AG08396 (cell line): ENCODE measurements at regions not wholly inside any gene's neighbourhood (a gene's known extent, or its start where the extent isn't known, plus 50 kb on each side); places are given as distances from the start of the nearest gene placed in this dataset.
"Not testable (repeated sequence)": the region's sequence is repeated elsewhere in the genome, so short reads cannot be mapped to it uniquely, and the experiment has no call there.

Experiments
- DNase-seq: peaks from one replicate; pipeline ENCODE4 v3.0.0; 2012; ENCODE audit warnings: low spot score, mixed read lengths

DNA sequence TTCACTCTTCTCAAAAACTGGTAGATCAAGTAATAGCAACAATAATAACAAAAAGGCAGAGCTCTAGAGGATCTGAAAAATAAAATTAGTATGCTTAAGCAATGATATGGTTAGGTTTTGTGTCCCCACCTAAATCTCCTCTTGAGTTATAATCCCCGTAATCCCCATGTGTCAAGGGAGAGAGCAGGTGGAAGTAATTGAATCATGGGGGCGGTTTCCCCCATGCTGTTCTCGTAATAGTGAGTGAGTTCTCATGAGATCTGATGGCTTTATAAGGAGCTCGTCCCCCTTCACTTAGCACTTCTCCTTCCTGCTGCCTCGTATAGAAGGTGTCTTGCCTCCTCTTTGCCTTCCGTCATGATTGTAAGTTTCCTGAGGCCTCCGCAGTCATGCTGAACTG lies 60.2 kb upstream of the ABHD2 start:
- DNase-seq = no peak

DNA sequence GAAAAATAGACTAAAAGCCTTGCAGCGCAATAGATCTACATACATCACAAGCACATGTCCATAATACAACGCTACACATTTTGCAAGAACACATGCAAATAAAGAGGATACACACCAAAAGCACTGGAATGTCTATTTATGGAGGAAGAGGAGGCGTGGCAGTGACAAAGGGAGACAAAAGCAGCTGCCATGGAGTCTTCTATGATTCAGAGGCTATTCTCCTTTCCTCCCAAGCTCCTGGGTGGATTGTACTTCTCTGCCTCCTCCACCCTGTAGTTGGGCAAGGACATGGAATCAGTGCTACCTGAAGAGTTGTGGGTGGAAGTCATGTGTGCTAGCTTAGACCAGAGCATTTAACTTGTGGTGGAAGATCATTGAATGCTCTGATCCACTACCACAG lies 57.9 kb upstream of the ABHD2 start:
- no peak for DNase-seq

DNA sequence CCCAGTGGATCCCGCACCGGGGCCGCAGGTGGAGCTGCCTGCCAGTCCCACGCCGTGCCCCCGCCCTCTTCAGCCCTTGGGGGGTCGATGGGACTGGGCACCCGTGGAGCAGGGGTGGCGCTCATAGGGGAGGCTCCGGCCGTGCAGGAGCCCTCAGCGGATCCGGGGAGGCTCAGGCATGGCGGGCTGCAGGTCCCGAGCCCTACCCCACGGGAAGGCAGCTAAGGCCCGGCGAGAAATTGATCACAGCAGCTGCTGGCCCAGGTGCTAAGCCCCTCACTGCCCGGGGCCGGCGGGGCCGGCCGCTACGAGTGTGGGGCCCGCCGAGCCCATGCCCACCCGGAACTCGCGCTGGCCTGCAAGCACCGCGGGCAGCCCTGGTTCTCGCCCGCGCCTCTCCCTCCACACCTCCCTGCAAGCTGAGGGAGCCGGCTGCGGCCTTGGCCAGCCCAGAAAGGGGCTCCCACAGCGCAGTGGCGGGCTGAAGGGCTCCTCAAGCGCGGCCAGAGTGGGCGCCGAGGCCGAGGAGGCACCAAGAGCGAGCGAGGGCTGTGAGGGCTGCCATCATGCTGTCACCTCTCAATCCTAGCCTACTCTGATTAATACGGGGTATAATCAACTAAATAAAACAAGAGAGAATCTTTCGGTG lies 56.5 kb upstream of the ABHD2 start:
- DNase-seq = not testable (repeated sequence)

DNA sequence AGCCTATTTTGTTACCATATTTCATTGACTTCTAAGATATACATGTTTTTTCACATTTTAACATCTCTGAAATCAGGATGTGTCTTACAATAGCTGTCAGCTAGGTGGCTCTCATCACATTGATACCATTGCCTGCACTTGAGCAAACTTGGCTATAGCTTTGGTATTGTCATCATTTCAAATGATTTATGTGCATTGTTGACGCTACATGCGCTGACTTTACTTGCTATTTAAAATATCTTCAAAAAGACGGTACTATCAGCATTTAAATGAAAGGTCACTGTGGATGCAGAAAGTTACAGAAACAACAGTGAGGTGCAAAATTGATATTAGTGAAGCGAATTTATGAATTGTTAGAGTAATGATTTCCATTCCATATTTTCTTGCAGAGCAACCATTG lies 54.0 kb upstream of the ABHD2 start:
- DNase-seq = no peak

DNA sequence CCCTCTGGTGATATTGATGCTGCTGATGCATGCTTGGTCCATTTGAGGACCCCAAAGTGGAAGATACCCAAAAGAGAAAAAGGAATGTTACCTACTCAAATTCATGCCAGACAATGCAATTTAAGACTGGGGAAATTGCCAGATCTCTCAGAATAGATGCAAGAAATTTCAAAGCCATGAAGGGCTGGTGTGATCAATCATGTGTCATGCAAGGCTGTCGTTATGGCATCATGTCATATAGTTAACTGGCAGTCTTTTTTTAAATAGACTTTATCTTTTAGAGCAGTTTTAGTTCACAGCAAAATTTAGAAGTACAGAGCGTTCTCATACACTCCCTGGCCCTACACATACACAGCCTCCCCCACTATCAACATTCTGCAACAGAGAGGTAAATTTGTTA lies 53.1 kb upstream of the ABHD2 start:
- DNase-seq = no peak

DNA sequence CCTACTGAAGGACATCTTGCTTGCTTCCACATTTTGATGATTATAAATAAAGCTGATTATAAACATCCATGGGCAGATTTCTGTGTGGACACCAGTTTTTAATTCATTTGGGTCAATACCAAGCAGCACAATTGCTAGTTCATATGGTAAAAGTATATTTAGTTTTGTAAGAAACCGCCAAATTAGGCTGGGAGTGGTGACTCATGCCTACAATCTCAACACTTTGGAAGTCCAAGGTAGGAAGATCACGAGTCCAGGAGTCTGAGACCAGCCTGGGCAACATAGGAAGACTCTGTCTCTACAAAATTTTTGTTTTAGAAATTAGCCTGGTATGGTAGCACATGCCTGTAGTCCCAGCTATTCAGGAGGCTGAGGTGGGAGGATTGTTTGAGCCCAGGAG lies 52.6 kb upstream of the ABHD2 start:
- no peak for DNase-seq

DNA sequence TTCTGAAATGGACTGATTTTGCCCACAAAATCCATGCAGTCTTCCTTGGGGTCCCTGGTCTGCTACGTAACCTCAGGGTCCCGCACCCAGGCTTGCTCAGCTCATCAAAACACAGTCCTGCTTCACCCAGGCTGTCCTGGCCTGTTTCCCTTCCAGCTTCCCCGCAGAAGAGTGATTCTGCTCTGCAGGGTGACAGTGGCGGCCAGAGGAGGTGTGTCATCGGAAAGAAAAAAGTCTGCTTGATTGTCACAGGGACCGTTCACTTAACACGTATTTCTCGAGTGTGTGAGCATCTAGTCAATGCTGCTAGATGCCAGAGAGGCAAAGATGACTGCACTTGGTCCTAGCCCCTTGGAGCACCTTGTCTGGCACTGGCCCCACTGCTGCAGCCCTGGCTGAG lies 50.1 kb upstream of the ABHD2 start:
- DNase-seq = no peak
